ENCODE measurements at regions not wholly inside any gene's neighbourhood (a gene's known extent, or its start where the extent isn't known, plus 50 kb on each side); places are given as distances from the start of the nearest gene placed in this dataset.

GRCh38 chr6:33967966-33968724, 164.3 kb upstream of the MLN start:
- DNase-seq (ENCODE audit: low spot score) = no peak

GRCh38 chr6:33967265-33967767, 163.5 kb upstream of the MLN start:
- no peak for DNase-seq (ENCODE audit: low spot score)

- no peak for DNase-seq (ENCODE audit: low spot score)
These were observed 162.7 kb upstream of the MLN start for GRCh38 chr6:33966536-33966935.

- no peak for DNase-seq (ENCODE audit: low spot score)
These were observed 162.0 kb upstream of the MLN start for GRCh38 chr6:33965766-33966165.

- no peak for DNase-seq (ENCODE audit: low spot score)
These were observed 160.6 kb upstream of the MLN start for GRCh38 chr6:33964387-33964786.

- no peak for DNase-seq (ENCODE audit: low spot score)
These were observed 159.4 kb upstream of the MLN start for GRCh38 chr6:33963136-33963750.

GRCh38 chr6:33962246-33963027, 158.6 kb upstream of the MLN start:
- peak; percentile 75 for DNase-seq (ENCODE audit: low spot score)

- DNase-seq (ENCODE audit: low spot score) = no peak
These were observed 157.9 kb upstream of the MLN start for GRCh38 chr6:33961691-33962090.

- no peak for DNase-seq (ENCODE audit: low spot score)
These were observed 156.8 kb upstream of the MLN start for GRCh38 chr6:33960345-33961313.

GRCh38 chr6:33959661-33960344, 156.0 kb upstream of the MLN start:
- no peak for DNase-seq (ENCODE audit: low spot score)

GRCh38 chr6:33959329-33959651, 155.5 kb upstream of the MLN start:
- no peak for DNase-seq (ENCODE audit: low spot score)

- no peak for DNase-seq (ENCODE audit: low spot score)
These were observed 154.9 kb upstream of the MLN start for GRCh38 chr6:33958526-33959328.

- DNase-seq (ENCODE audit: low spot score) = no peak
These were observed 154.2 kb upstream of the MLN start for GRCh38 chr6:33957892-33958525.

- DNase-seq (ENCODE audit: low spot score) = no peak
These were observed 153.5 kb upstream of the MLN start for GRCh38 chr6:33957131-33957891.

GRCh38 chr6:33956206-33956605, 152.4 kb upstream of the MLN start:
- DNase-seq (ENCODE audit: low spot score) = no peak

GRCh38 chr6:33955566-33955965, 151.8 kb upstream of the MLN start:
- no peak for DNase-seq (ENCODE audit: low spot score)

- DNase-seq (ENCODE audit: low spot score) = no peak
These were observed 150.7 kb upstream of the MLN start for GRCh38 chr6:33954453-33954852.

GRCh38 chr6:33953171-33953570, 149.4 kb upstream of the MLN start:
- no peak for DNase-seq (ENCODE audit: low spot score)

- no peak for DNase-seq (ENCODE audit: low spot score)
These were observed 148.2 kb upstream of the MLN start for GRCh38 chr6:33952016-33952415.
